ENCODE measurements at regions not wholly inside any gene's neighbourhood (a gene's known extent, or its start where the extent isn't known, plus 50 kb on each side); places are given as distances from the start of the nearest gene placed in this dataset.
"Not testable (repeated sequence)": the region's sequence is repeated elsewhere in the genome, so short reads cannot be mapped to it uniquely, and the experiment has no call there.

- not testable (repeated sequence) for TF ChIP-seq CTCF (conservative IDR thresholded peaks at IDR 0.05 in 1 of 2, IDR thresholded peaks at IDR 0.05 in 1 of 2; ENCODE audit: low read depth in 1 of 2, low read length in 2 of 2); EZH2 (IDR thresholded peaks at IDR 0.05; ENCODE audit: low read length, missing control alignments)
Observed at GRCh38 chr4:17231880-17232475, 279.9 kb downstream of the QDPR start.
